ENCODE measurements at regions not wholly inside any gene's neighbourhood (a gene's known extent, or its start where the extent isn't known, plus 50 kb on each side); places are given as distances from the start of the nearest gene placed in this dataset.

GRCh38 chr9:108445431-108446071, 410.2 kb downstream of the ACTL7B start:
- DNase-seq, result peak in 1 of 2 donors; percentile 43
- intact Hi-C loops (cut with DNase I; ENCODE audit: low total_unique reads), result no loop called here
- H3K27me3 ChIP-seq, result no peaks in the 10 kb centered on the region
- H3K4me3 ChIP-seq, result no peak overlapping the region
- H3K27ac ChIP-seq, result no peak overlapping the region
- 89 to 93% (median 91%) methylated on average over 8 of the region's 8 CpGs for WGBS, 5 donors
- H3K4me1 ChIP-seq, result peaks cover 0 to 37% (median 27%) of the 10 kb centered on the region in 4 donors
- TF ChIP-seq CTCF (IDR thresholded peaks at IDR 0.05) (no peak), EP300 (IDR thresholded peaks at IDR 0.05) (no peak), POLR2A (IDR thresholded peaks at IDR 0.05) (no peak), POLR2AphosphoS5 (IDR thresholded peaks at IDR 0.05) (no peak)
- H3K36me3 ChIP-seq, result no peaks in the 10 kb centered on the region
- H3K9me3 ChIP-seq, result no peaks in the 10 kb centered on the region

- peak in 1 of 2 donors; percentile 72 for DNase-seq
- intact Hi-C loops (cut with DNase I; ENCODE audit: low total_unique reads), result no loop called here
- WGBS, 5 donors, result 34 to 49% (median 44%) methylated on average over 5 of the region's 5 CpGs
- Histone ChIP-seq H3K4me1 (peaks cover 0 to 37% (median 27%) of the 10 kb centered on the region in 4 donors), H3K36me3 (no peaks in the 10 kb centered on the region), H3K9me3 (no peaks in the 10 kb centered on the region), H3K27me3 (no peaks in the 10 kb centered on the region), H3K27ac (peak overlapping the region in 4 of 5 donors; percentile 53 to 79 (median 70)), H3K4me3 (no peak overlapping the region)
- TF ChIP-seq EP300 (IDR thresholded peaks at IDR 0.05) (no peak), POLR2AphosphoS5 (IDR thresholded peaks at IDR 0.05) (peak in 2 of 3 donors; percentile 9 to 78), CTCF (IDR thresholded peaks at IDR 0.05) (no peak)
Observed at GRCh38 chr9:108444400-108445358, 411.1 kb downstream of the ACTL7B start.

- peaks cover 0 to 37% (median 27%) of the 10 kb centered on the region in 4 donors for H3K4me1 ChIP-seq
- peak overlapping the region in 3 of 5 donors; percentile 69 to 79 (median 71) for H3K27ac ChIP-seq
- DNase-seq, result no peak
- TF ChIP-seq POLR2AphosphoS5 (IDR thresholded peaks at IDR 0.05) (peak in 1 of 3 donors; percentile 33), EP300 (IDR thresholded peaks at IDR 0.05) (no peak)
- H3K27me3 ChIP-seq, result no peaks in the 10 kb centered on the region
- intact Hi-C loops (cut with DNase I; ENCODE audit: low total_unique reads), result no loop called here
- no peaks in the 10 kb centered on the region for H3K9me3 ChIP-seq
- WGBS, 5 donors, result 19 to 40% (median 26%) methylated on average over 3 of the region's 3 CpGs
- H3K4me3 ChIP-seq, result no peak overlapping the region
- H3K36me3 ChIP-seq, result no peaks in the 10 kb centered on the region
Observed at GRCh38 chr9:108443741-108444140, 412.0 kb downstream of the ACTL7B start.

- no peak overlapping the region for H3K4me3 ChIP-seq
- no peaks in the 10 kb centered on the region for H3K36me3 ChIP-seq
- H3K27ac ChIP-seq, result peak overlapping the region in 3 of 5 donors; percentile 69 to 79 (median 71)
- no peak for TF ChIP-seq POLR2A (IDR thresholded peaks at IDR 0.05)
- H3K9me3 ChIP-seq, result no peaks in the 10 kb centered on the region
- intact Hi-C loops (cut with DNase I; ENCODE audit: low total_unique reads), result no loop called here
- DNase-seq, result peak in 1 of 2 donors; percentile 32
- 11 to 29% (median 17%) methylated on average over 6 of the region's 6 CpGs for WGBS, 5 donors
- H3K27me3 ChIP-seq, result no peaks in the 10 kb centered on the region
- peaks cover 0 to 37% (median 27%) of the 10 kb centered on the region in 4 donors for H3K4me1 ChIP-seq
Observed at GRCh38 chr9:108443019-108443633, 412.7 kb downstream of the ACTL7B start.

- Histone ChIP-seq H3K4me1 (peaks cover 0 to 37% (median 27%) of the 10 kb centered on the region in 4 donors), H3K36me3 (no peaks in the 10 kb centered on the region), H3K9me3 (no peaks in the 10 kb centered on the region), H3K4me3 (no peak overlapping the region), H3K27me3 (no peaks in the 10 kb centered on the region), H3K27ac (peak overlapping the region in 3 of 5 donors; percentile 46 to 79 (median 51))
- intact Hi-C loops (cut with DNase I; ENCODE audit: low total_unique reads), result no loop called here
- DNase-seq, result no peak
- WGBS, 5 donors, result 33 to 49% (median 45%) methylated on average over 3 of the region's 3 CpGs
- TF ChIP-seq CTCF (IDR thresholded peaks at IDR 0.05), result no peak
- no peak for TF ChIP-seq POLR2AphosphoS5 (IDR thresholded peaks at IDR 0.05)
Observed at GRCh38 chr9:108442627-108443018, 413.2 kb downstream of the ACTL7B start.
